Lung (tissue), 11 donors: ENCODE measurements at regions not wholly inside any gene's neighbourhood (a gene's known extent, or its start where the extent isn't known, plus 50 kb on each side); places are given as distances from the start of the nearest gene placed in this dataset.

ENCODE experiments used
- ATAC-seq: fragments of 200-7000 bp; cut with Tn5 transposase; one replicate; pipeline ENCODE4 v1.9.1; 2020; ENCODE audit warnings: moderate number of reproducible peaks; ENCODE audit not compliant: insufficient read depth, low FRiP score
- DNase-seq, 3 donors: peaks; one replicate each; pipeline ENCODE4 v3.0.0-alpha.2; 2013 to 2017
- H3K27ac ChIP-seq, 2 donors: one replicate each; pipeline ENCODE4 v1.5.1; 2013; ENCODE audit warnings: mild to moderate bottlenecking in 2 of 2, moderate library complexity in 2 of 2, control low read depth in 1 of 2, inconsistent platforms in 1 of 2, low read depth in 1 of 2, low read length in 1 of 2
- H3K27me3 ChIP-seq, 3 donors: one replicate each; pipeline ENCODE4 v1.5.1; 2013; ENCODE audit warnings: low read length in 2 of 3; ENCODE audit not compliant: control insufficient read depth in 3 of 3, insufficient read depth in 3 of 3
- H3K36me3 ChIP-seq, 4 donors: one replicate each; pipeline ENCODE4 v1.5.1; 2013; ENCODE audit warnings: low read length in 4 of 4, mild to moderate bottlenecking in 1 of 4, moderate library complexity in 1 of 4; ENCODE audit not compliant: control insufficient read depth in 4 of 4, insufficient read depth in 4 of 4
- H3K4me1 ChIP-seq, 5 donors: one replicate each; pipeline ENCODE4 v1.5.1; 2013; ENCODE audit warnings: low read length in 5 of 5, mild to moderate bottlenecking in 2 of 5, moderate library complexity in 1 of 5; ENCODE audit not compliant: control insufficient read depth in 5 of 5, insufficient read depth in 5 of 5
- H3K4me3 ChIP-seq: one replicate; pipeline ENCODE4 v1.5.1; 2013; ENCODE audit warnings: mild to moderate bottlenecking, control low read depth, moderate library complexity
- H3K9ac ChIP-seq, 2 donors: one replicate each; pipeline ENCODE4 v1.5.1; 2013; ENCODE audit warnings: low read length in 2 of 2, control low read depth in 1 of 2; ENCODE audit not compliant: insufficient read depth in 1 of 2
- H3K9me3 ChIP-seq, 4 donors: one replicate each; pipeline ENCODE4 v1.5.1; 2013; ENCODE audit warnings: low read length in 3 of 4, mild to moderate bottlenecking in 1 of 4, moderate library complexity in 1 of 4; ENCODE audit not compliant: control insufficient read depth in 4 of 4, insufficient read depth in 3 of 4
- WGBS, 2 donors: extraction: QIAGEN DNeasy Blood & Tissue Kit; methylation state at CpG; one replicate each; pipeline ENCODE4 v1.1.7; 2013; 5-methylcytosine and 5-hydroxymethylcytosine counted together
- TF ChIP-seq, protein P1 (sequence below): IDR thresholded peaks from 2 replicates; pipeline ENCODE4 v1.5.1; 2012; ENCODE audit warnings: mild to moderate bottlenecking; ENCODE audit errors: control extremely low read depth, extremely low read depth
- donor health status: control.
- donor health status: control.
- donor health status: Bipolar disorder and iron deficiency.
- donor health status: healthy.
- donor health status: DM: yes; HTN: yes; CAD: no.

DNA sequence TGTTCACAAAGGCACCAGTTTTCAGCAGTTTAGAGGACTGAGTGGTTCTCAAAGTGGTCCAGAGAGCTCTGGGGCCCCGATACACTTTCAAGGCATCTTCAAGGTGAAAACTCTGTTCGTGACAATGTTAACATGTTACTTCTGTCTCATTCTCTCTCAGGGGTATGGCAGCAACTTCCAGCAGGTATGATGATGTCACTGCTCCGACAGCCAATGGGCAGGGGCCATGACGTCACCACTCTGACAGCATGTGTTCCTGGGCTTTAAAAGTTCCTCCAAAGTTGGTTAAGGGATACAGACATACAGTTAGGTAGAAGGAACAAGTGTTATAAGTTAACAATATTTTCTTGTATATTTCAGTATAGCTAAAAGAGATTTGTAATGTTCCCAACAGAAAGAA lies 87.9 kb downstream of the KLF15 start:
- Histone ChIP-seq H3K9ac (no peak overlapping the region), H3K4me1 (peaks cover 0 to 47% (median 26%) of the 10 kb centered on the region in 5 donors), H3K27me3 (no peaks in the 10 kb centered on the region), H3K9me3 (no peaks in the 10 kb centered on the region), H3K27ac (peak overlapping the region; percentile 24 to 73), H3K4me3 (no peak overlapping the region), H3K36me3 (no peaks in the 10 kb centered on the region)
- 69 to 82% methylated on average over 4 of the region's 4 CpGs for WGBS, 2 donors
- TF ChIP-seq, protein P1, sequence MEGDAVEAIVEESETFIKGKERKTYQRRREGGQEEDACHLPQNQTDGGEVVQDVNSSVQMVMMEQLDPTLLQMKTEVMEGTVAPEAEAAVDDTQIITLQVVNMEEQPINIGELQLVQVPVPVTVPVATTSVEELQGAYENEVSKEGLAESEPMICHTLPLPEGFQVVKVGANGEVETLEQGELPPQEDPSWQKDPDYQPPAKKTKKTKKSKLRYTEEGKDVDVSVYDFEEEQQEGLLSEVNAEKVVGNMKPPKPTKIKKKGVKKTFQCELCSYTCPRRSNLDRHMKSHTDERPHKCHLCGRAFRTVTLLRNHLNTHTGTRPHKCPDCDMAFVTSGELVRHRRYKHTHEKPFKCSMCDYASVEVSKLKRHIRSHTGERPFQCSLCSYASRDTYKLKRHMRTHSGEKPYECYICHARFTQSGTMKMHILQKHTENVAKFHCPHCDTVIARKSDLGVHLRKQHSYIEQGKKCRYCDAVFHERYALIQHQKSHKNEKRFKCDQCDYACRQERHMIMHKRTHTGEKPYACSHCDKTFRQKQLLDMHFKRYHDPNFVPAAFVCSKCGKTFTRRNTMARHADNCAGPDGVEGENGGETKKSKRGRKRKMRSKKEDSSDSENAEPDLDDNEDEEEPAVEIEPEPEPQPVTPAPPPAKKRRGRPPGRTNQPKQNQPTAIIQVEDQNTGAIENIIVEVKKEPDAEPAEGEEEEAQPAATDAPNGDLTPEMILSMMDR: no peak
- ATAC-seq: no peak
- DNase-seq: no peak

DNA sequence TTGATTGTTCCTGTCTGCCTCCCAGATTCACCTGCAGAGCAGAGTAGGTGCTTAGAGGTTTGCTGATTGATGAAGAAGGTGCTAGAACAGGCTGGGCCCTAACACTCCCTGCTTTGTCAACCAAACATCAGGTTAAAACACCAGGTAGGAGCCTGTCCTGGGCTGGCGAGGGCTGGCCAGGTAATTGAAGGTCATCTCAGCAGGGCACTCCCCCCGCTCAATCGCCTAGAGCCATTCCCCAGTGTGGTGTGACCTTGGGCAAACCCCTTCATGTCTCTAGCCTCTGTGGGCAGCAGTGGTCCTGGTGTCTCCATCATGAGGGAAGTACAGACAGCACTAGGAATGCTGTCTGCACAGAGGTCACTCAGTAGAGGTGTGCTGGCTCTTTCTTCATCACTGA lies 88.3 kb downstream of the KLF15 start:
- no peak for ATAC-seq
- no peaks in the 10 kb centered on the region for H3K27me3 ChIP-seq
- H3K4me1 ChIP-seq: peaks cover 0 to 46% (median 26%) of the 10 kb centered on the region in 5 donors

DNA sequence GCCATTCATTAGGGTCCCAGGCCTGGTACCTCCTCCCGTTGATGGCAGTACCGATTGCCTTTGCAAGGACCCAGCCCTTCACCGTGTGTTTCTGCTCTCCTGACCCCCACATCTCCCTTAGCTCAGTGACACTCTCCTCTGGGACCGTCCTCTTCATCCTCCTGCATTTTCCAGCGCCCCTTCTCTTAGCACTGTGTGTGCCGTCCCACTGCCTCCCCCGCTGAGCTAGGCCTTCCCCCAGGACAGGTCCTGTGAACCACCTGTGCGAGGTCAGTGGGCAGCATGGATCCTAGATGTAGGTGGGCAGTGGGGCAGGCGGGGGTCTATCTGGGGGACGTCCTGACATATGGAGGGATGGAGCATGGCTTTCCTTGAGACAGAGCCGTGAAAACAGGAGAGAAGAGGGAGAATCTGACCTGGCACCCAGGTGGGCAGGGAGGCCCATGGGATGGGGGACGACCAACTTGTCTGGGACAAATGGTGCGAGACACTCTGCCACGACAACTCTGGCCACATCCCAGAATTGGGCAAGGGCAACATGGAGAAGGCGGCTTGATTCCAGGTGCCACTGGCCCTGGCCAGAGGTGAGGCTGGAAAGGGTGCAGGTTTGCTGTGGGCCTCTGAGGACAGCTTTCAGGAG lies 87.7 kb upstream of the ALDH1L1 start:
- Histone ChIP-seq H3K9ac (peak overlapping the region in 1 of 2 donors; percentile 73), H3K4me1 (peaks cover 0 to 46% (median 26%) of the 10 kb centered on the region in 5 donors), H3K4me3 (no peak overlapping the region), H3K27me3 (no peaks in the 10 kb centered on the region), H3K9me3 (no peaks in the 10 kb centered on the region), H3K36me3 (no peaks in the 10 kb centered on the region), H3K27ac (peak overlapping the region; percentile 68 to 95)
- 66 to 70% methylated on average over 15 of the region's 15 CpGs for WGBS, 2 donors
- no peak for ATAC-seq
- no peak for DNase-seq
- TF ChIP-seq, protein P1: no peak

More for the DNA sequence above, 88.3 kb downstream of the KLF15 start:
- 74 to 89% methylated on average over 3 of the region's 3 CpGs for WGBS, 2 donors
- TF ChIP-seq, protein P1: no peak
- Histone ChIP-seq H3K4me3 (no peak overlapping the region), H3K36me3 (no peaks in the 10 kb centered on the region), H3K9me3 (no peaks in the 10 kb centered on the region), H3K27ac (peak overlapping the region; percentile 24 to 73), H3K9ac (no peak overlapping the region)
- no peak for DNase-seq
